ENCODE measurements at regions not wholly inside any gene's neighbourhood (a gene's known extent, or its start where the extent isn't known, plus 50 kb on each side); places are given as distances from the start of the nearest gene placed in this dataset.

GRCh38 chr2:6747433-6747832 is 118.3 kb downstream of the CMPK2 start:
- no peaks in the 10 kb centered on the region for H3K4me1 ChIP-seq (ENCODE audit: insufficient read depth, insufficient read length)
- H3K36me3 ChIP-seq (ENCODE audit: insufficient read depth, insufficient read length, low read length), result no peaks in the 10 kb centered on the region
- TF ChIP-seq SUZ12 (IDR thresholded peaks at IDR 0.05; ENCODE audit: extremely low read depth, insufficient read depth, insufficient read length) (no peak), ZNF274 (IDR thresholded peaks at IDR 0.05; ENCODE audit: low read depth, low read length) (no peak), YY1 (IDR thresholded peaks at IDR 0.05; ENCODE audit: insufficient read depth, insufficient read length) (no peak)
- no peaks in the 10 kb centered on the region for H3K27me3 ChIP-seq (ENCODE audit: insufficient read depth, insufficient read length)
- no peak overlapping the region for H3K4me3 ChIP-seq (ENCODE audit: insufficient read length, low read depth)
- H3K9ac ChIP-seq (ENCODE audit: insufficient read length, low read depth), result no peak overlapping the region
- no peak for DNase-seq (ENCODE audit: low read depth, low spot score)
- H3K9me3 ChIP-seq (ENCODE audit: insufficient read depth, low read length), result no peaks in the 10 kb centered on the region

- TF ChIP-seq ZNF274 (IDR thresholded peaks at IDR 0.05; ENCODE audit: low read depth, low read length), result no peak
- no peak for TF ChIP-seq SUZ12 (IDR thresholded peaks at IDR 0.05; ENCODE audit: extremely low read depth, insufficient read depth, insufficient read length)
- no peak for TF ChIP-seq YY1 (IDR thresholded peaks at IDR 0.05; ENCODE audit: insufficient read depth, insufficient read length)
- Histone ChIP-seq H3K27me3 (ENCODE audit: insufficient read depth, insufficient read length) (no peaks in the 10 kb centered on the region), H3K9ac (ENCODE audit: insufficient read length, low read depth) (no peak overlapping the region), H3K9me3 (ENCODE audit: insufficient read depth, low read length) (no peaks in the 10 kb centered on the region), H3K36me3 (ENCODE audit: insufficient read depth, insufficient read length, low read length) (no peaks in the 10 kb centered on the region), H3K4me1 (ENCODE audit: insufficient read depth, insufficient read length) (no peaks in the 10 kb centered on the region), H3K4me3 (ENCODE audit: insufficient read length, low read depth) (no peak overlapping the region)
- no peak for DNase-seq (ENCODE audit: low read depth, low spot score)
These were observed 117.2 kb downstream of the CMPK2 start for GRCh38 chr2:6748406-6749067.

DNA sequence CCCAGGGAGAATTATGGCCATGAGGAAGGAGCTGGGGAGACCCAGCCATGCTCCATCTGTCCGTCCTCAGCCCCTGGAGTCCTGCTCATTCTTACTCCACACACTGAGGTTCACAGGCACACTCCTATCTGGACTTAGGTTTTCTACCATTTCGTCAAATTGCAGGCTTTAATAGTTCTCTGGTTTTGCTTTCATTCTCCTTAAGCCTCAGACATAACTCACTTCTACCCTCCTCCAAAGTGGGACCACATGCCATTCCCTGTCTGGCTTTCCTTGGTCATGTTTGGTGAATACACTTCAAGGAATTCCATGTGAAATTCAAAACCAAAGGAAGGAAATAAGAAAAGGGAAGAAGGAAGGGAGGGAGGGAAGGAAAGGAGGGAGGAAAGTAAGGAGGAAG is 115.7 kb downstream of the CMPK2 start:
- Histone ChIP-seq H3K9me3 (ENCODE audit: insufficient read depth, low read length) (no peaks in the 10 kb centered on the region), H3K27me3 (ENCODE audit: insufficient read depth, insufficient read length) (no peaks in the 10 kb centered on the region), H3K4me3 (ENCODE audit: insufficient read length, low read depth) (no peak overlapping the region), H3K4me1 (ENCODE audit: insufficient read depth, insufficient read length) (no peaks in the 10 kb centered on the region), H3K9ac (ENCODE audit: insufficient read length, low read depth) (no peak overlapping the region), H3K36me3 (ENCODE audit: insufficient read depth, insufficient read length, low read length) (no peaks in the 10 kb centered on the region)
- DNase-seq (ENCODE audit: low read depth, low spot score), result no peak
- TF ChIP-seq YY1 (IDR thresholded peaks at IDR 0.05; ENCODE audit: insufficient read depth, insufficient read length) (no peak), SUZ12 (IDR thresholded peaks at IDR 0.05; ENCODE audit: extremely low read depth, insufficient read depth, insufficient read length) (no peak), ZNF274 (IDR thresholded peaks at IDR 0.05; ENCODE audit: low read depth, low read length) (no peak)

DNA sequence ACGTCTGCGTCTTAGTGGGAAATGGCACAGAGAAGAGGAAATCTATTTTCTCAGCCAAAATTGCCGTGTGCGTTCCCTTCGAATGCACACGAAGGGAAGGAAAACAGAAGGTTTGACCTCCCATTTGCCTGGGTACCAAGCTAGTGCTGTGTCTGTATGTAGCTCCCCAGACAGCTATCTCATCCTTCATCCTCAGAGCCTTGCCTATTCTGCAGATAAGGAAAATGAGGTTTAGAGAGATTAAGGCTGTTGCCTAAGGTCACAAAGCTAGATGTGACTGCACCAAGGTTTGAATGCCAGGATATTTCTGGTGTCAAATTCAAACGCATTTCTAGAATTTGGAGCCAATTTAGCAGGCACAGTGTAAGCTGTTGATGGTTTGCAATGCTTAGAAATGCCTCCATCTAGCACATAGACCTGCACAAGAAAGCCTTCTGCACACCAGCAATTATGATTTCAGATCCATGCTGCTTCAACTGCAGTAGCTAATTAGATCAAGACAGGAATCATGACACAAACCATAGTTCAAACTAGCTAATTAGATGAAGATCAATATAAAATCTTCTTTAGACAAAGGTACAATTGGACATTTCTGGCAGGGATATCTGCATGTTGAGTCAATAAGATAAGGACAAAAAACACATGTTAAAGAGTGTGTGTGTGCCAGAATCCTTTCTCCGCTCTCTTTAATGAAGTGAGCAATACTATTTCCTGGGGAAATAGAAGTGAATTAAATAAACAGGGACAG is 115.1 kb downstream of the CMPK2 start:
- no peaks in the 10 kb centered on the region for H3K27me3 ChIP-seq (ENCODE audit: insufficient read depth, insufficient read length)
- H3K4me3 ChIP-seq (ENCODE audit: insufficient read length, low read depth), result no peak overlapping the region
- no peak for TF ChIP-seq ZNF274 (IDR thresholded peaks at IDR 0.05; ENCODE audit: low read depth, low read length)
- no peak for TF ChIP-seq YY1 (IDR thresholded peaks at IDR 0.05; ENCODE audit: insufficient read depth, insufficient read length)
- TF ChIP-seq SUZ12 (IDR thresholded peaks at IDR 0.05; ENCODE audit: extremely low read depth, insufficient read depth, insufficient read length), result no peak
- H3K4me1 ChIP-seq (ENCODE audit: insufficient read depth, insufficient read length), result no peaks in the 10 kb centered on the region
- no peak overlapping the region for H3K9ac ChIP-seq (ENCODE audit: insufficient read length, low read depth)
- no peaks in the 10 kb centered on the region for H3K9me3 ChIP-seq (ENCODE audit: insufficient read depth, low read length)
- no peaks in the 10 kb centered on the region for H3K36me3 ChIP-seq (ENCODE audit: insufficient read depth, insufficient read length, low read length)
- no peak for DNase-seq (ENCODE audit: low read depth, low spot score)

DNA sequence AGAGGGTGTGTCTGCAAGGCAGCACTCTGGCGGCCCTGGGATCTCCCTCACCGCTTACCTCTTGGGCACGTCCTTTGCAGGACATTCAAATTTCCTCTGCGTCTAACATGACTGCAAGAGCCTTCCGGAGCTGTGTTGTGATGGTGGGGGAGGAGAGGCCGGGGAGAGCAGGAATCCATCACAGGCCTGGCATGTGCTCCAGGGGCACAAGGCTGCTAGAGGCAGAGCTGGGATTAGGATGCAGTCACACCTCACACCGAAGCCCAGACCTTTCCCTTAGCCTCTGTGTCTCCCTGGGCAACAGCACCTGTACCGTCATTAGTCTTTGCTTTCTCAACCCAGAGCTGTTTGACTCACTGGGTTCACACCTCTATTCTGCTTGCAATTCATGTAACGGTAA is 111.3 kb downstream of the CMPK2 start:
- no peak overlapping the region for H3K9ac ChIP-seq (ENCODE audit: insufficient read length, low read depth)
- TF ChIP-seq YY1 (IDR thresholded peaks at IDR 0.05; ENCODE audit: insufficient read depth, insufficient read length), result no peak
- no peak for TF ChIP-seq SUZ12 (IDR thresholded peaks at IDR 0.05; ENCODE audit: extremely low read depth, insufficient read depth, insufficient read length)
- TF ChIP-seq ZNF274 (IDR thresholded peaks at IDR 0.05; ENCODE audit: low read depth, low read length), result no peak
- no peaks in the 10 kb centered on the region for H3K27me3 ChIP-seq (ENCODE audit: insufficient read depth, insufficient read length)
- no peaks in the 10 kb centered on the region for H3K4me1 ChIP-seq (ENCODE audit: insufficient read depth, insufficient read length)
- DNase-seq (ENCODE audit: low read depth, low spot score), result no peak
- no peaks in the 10 kb centered on the region for H3K36me3 ChIP-seq (ENCODE audit: insufficient read depth, insufficient read length, low read length)
- no peaks in the 10 kb centered on the region for H3K9me3 ChIP-seq (ENCODE audit: insufficient read depth, low read length)
- H3K4me3 ChIP-seq (ENCODE audit: insufficient read length, low read depth), result no peak overlapping the region

DNA sequence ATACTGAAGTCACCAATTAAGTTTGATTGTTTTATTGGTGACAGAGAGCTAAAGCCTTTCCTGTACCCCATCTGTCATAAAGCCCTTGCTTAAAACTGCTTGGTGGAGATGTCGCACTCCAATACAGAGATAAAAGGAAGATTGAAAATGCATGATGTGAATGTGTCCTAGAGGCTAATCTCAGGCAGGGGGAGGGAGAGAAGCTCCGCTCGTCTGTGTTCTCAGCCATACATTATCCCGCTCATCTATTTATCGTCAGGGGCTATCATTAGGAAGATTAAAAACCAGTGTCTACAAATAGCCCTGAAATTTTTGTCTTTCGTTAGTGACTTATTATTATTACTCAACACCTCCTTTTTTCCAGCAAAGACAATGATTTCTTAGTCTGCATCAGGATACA is 110.3 kb downstream of the CMPK2 start:
- TF ChIP-seq YY1 (IDR thresholded peaks at IDR 0.05; ENCODE audit: insufficient read depth, insufficient read length) (no peak), ZNF274 (IDR thresholded peaks at IDR 0.05; ENCODE audit: low read depth, low read length) (no peak), SUZ12 (IDR thresholded peaks at IDR 0.05; ENCODE audit: extremely low read depth, insufficient read depth, insufficient read length) (no peak)
- H3K36me3 ChIP-seq (ENCODE audit: insufficient read depth, insufficient read length, low read length), result no peaks in the 10 kb centered on the region

GRCh38 chr2:6757215-6757614 is 108.5 kb downstream of the CMPK2 start:
- Histone ChIP-seq H3K36me3 (ENCODE audit: insufficient read depth, insufficient read length, low read length) (no peaks in the 10 kb centered on the region), H3K4me3 (ENCODE audit: insufficient read length, low read depth) (no peak overlapping the region), H3K27me3 (ENCODE audit: insufficient read depth, insufficient read length) (no peaks in the 10 kb centered on the region), H3K9me3 (ENCODE audit: insufficient read depth, low read length) (no peaks in the 10 kb centered on the region), H3K4me1 (ENCODE audit: insufficient read depth, insufficient read length) (no peaks in the 10 kb centered on the region), H3K9ac (ENCODE audit: insufficient read length, low read depth) (no peak overlapping the region)
- TF ChIP-seq SUZ12 (IDR thresholded peaks at IDR 0.05; ENCODE audit: extremely low read depth, insufficient read depth, insufficient read length), result no peak
- TF ChIP-seq YY1 (IDR thresholded peaks at IDR 0.05; ENCODE audit: insufficient read depth, insufficient read length), result no peak
- TF ChIP-seq ZNF274 (IDR thresholded peaks at IDR 0.05; ENCODE audit: low read depth, low read length), result no peak
- no peak for DNase-seq (ENCODE audit: low read depth, low spot score)

More for the DNA sequence above, 110.3 kb downstream of the CMPK2 start:
- H3K9me3 ChIP-seq (ENCODE audit: insufficient read depth, low read length), result no peaks in the 10 kb centered on the region
- no peaks in the 10 kb centered on the region for H3K27me3 ChIP-seq (ENCODE audit: insufficient read depth, insufficient read length)
- no peak overlapping the region for H3K9ac ChIP-seq (ENCODE audit: insufficient read length, low read depth)
- H3K4me1 ChIP-seq (ENCODE audit: insufficient read depth, insufficient read length), result no peaks in the 10 kb centered on the region
- no peak for DNase-seq (ENCODE audit: low read depth, low spot score)
- no peak overlapping the region for H3K4me3 ChIP-seq (ENCODE audit: insufficient read length, low read depth)

All from NT2/D1 (cell line).